ENCODE measurements at regions not wholly inside any gene's neighbourhood (a gene's known extent, or its start where the extent isn't known, plus 50 kb on each side); places are given as distances from the start of the nearest gene placed in this dataset.
"Not testable (repeated sequence)": the region's sequence is repeated elsewhere in the genome, so short reads cannot be mapped to it uniquely, and the experiment has no call there.

DNA sequence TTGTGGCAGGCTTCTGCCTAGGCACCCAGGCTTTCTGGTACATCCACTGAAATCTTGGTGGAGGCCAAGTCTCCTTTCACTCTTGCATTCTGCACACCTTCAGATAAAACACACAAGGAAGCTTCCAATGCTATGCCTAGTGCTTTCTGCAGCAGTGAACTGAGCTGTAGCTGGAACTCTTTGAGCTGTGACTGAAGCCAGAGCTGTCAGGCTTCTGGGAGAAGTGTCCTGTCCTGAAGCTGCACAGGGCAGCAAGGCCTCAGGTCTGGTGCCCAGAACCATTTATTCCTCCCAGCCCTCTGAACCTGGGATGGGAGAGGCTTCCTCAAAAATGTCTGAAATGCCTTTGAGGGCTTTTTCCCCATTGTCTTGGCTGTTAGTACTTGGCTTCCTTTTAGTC lies 941.7 kb downstream of the LRFN5 start:
- DNase-seq, result no peak

DNA sequence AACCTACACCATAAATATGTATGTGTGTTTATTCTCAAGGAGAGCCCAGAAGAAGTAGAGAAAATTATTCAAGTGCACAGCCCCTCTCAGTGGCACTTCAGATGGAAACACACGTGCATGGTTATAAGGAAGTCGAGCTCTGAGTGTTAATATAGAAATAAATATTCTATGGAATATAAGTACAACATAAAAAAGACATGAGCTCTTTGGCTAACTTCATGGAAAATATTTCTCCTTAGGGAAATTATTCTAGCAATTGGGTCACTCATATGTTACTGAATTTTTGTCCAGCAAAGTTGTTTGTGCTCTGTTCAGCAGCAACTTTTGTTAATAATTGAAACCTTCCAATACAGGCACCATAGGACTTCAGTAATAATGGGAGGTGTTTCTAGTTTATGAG lies 939.0 kb downstream of the LRFN5 start:
- DNase-seq, result no peak

DNA sequence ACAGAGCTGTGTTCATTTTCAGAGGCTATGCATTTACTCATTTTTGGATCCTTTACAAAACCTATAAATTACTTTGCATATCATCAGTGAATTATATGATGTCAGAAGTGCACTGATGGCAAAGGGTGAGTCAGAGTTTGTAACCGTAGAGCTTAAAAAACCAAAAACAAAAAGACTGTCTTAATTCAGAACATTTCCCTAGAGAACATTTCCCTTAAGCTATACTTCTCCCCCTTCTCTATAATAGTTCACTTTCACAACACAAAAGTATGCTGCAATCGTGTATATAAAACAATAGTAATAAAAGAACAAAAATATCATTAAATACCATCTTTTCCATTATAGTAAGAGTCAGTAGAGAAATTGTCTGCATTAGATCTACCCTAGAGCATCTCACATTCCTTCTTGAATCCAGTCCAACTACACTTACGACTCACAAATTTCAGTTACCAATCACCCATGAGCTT lies 934.9 kb downstream of the LRFN5 start:
- DNase-seq, result peak; percentile 66

DNA sequence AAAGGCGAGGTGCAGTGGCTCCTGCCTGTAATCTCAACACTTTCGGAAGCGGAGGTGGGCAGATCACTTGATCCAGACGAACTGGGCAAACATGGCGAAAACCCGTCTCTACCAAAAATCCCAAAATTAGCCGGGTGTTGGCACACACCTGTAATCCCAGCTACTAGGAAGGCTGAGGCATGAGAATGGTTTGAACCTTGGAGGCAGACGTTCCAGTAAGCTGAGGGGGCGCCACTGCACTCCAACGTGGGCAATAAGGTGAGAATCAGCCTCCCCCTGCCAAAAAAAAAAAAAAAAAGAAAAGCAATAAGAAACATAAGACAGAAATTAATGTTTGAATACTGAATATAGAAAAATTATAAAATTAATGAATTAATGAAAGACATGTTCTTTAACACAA lies 928.7 kb downstream of the LRFN5 start:
- DNase-seq, result no peak

DNA sequence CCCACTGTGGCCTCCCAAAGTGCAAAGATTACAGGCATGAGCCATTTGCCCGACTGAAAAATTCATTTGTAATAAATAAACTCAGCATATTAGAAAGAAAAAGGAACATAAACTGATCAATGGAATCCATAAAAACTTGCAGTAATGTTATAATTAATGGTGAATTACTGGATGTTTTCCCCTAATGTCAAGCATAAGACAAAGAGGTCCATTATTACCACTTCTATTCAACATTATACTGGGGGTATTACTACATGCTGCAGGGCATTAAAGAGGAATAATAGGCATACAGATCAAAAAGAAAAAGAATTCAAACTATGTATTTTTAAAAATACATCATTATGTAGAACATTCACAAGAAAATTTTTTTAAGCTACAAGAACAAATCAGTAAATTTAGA lies 926.8 kb downstream of the LRFN5 start:
- no peak for DNase-seq

DNA sequence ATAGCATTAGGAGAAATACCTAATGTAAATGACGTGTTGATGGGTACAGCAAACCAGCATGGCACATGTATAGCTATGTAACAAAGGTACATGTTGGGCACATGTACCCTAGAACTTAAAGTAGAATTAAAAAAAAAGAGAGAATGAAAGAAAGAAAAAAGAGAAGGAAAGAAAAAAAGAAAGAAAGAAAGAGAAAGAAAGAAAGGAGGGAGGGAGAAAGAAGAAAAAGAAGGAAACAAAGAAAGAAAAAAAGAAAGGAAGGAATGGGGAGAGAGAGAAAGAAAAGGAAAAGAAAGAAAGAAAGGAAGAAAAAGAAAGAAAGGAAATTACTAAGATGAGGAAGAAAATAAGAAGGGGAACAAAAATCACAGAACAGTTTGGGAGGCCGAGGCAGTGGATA lies 925.5 kb downstream of the LRFN5 start:
- DNase-seq, result no peak

DNA sequence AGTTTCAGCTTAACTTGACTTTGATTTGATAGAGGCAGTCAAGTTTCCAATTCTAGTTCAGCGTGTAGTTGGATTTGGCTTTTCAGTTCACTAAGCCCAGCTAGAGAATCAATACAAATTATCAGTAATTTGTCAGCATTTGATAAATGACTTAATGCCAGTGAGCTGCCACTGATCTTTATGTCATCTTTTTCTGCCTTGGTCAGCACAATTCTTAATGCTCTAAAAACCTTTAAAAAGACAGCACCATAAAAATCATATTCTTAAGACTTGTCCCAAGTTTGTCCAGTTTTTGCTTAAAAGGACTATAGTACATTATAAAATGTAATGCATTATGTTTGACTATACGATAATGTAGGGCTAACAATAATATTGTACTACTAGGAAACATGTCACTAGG lies 920.5 kb downstream of the LRFN5 start:
- DNase-seq, result no peak

DNA sequence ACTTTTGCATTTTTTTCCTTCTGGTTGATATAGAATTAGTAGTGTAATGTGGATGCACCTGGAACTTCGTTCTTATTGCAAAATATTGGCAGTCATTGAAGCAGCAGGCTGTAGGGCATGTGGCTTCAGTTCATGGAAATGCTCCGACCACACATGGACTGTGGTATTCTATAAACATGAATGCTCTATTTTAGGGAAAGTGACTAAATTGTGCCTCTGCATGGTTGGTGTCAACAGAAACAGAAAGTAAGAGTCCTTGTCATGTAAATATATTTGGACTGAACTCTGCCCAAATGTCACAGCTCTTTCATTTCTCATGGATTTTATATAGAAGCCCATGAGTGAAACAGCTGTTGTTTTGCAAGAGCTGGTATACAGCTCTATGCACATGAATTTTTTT lies 917.0 kb downstream of the LRFN5 start:
- no peak for DNase-seq

DNA sequence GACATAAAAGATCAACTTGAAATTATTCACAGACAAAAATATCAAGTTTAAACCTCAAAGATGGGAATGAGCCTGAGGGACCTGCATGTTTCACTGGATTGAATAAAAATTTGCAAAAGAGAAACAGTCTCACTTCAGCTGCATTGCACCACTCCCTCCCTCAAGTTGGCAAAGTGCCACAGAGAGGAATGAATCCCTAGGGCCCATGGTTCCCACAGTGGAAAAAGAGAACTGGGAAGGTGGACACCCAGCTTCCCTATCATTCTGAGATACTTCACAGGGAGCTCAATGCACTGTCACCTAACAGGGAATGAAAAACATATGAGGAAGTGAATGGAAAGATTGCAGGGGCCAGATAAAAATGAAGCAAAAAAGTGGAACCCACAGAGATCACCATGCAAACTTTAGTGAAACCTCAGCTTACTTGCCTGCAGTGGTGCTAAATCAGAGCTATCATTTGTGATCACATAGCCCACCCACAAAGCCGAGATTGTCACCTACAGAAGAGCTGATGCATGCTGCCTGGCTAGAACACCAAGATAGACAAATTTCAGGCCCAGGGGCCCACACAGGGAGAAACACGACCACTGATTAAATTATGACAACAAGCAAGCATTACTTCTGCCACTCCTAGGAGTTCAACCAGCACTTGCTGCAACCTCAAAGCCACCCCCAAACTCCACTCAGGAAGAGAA lies 911.3 kb downstream of the LRFN5 start:
- DNase-seq, result no peak

DNA sequence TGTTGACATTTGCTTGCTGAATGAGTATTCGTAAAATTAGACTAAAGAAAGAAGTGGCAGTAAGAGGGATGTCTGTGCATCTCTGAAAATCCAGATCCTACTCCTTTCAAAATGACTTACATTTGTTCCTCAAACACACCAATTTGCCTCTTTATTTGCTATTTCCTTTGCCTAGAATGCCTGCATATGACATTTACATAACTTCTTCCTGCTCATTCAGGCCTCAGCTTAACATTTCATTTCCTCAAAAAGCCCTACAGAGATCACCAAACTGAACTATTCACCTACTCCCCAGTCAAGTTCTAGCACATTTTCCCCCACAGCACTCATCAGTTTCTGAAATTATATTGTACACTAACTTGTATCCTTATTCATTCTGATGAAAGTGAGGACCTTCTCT lies 907.2 kb downstream of the LRFN5 start:
- no peak for DNase-seq

DNA sequence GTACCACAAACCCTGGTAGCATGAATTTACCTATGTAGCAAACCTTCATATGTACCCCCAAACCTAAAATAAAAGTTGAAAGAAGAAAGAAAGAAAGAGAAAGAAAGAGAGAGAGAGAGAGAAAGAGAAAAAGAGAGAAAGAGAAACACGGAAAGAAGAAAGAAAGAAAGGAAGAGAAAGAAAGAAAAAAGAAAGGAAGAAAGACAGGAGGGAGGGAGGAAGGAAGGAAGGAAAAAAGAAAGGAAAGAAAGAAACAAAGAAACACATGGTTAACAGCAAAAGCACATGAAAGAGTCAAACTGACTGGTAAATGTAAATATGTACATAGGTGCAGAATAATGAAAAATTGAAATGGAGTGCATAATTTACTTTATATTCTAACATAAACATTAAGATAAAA lies 903.4 kb downstream of the LRFN5 start:
- no peak for DNase-seq

DNA sequence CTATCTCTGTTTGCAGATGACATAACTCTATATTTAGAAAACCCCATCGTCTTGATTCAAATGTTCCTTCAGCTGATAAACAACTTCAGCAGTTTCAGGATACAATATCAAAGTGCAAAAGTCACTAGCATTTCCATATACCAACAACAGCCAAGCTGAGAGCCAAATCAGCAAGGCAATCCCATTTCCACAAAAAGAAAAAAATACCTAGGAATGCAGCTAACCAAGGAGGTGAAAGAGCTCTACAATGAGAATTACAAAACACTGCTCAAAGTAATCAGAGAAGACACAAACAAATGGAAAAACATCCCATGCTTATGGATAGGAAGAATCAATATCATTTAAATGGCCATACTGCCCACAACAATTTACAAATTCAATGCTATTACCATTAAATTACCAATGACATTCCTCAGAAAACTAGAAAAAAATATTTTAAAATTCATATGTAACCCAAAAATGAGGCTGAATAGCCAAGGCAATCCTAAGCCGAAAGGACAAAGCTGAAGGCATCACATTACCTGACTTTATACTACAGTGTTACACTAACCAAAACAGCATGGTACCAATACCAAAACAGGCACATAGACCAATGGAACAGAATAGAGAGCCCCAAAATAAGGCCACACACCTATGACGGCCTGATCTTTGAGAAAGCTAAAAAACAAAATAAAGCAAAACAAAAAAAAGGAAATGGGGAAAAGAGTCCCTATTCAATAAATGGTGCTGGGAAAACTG lies 901.7 kb downstream of the LRFN5 start:
- no peak for DNase-seq

DNA sequence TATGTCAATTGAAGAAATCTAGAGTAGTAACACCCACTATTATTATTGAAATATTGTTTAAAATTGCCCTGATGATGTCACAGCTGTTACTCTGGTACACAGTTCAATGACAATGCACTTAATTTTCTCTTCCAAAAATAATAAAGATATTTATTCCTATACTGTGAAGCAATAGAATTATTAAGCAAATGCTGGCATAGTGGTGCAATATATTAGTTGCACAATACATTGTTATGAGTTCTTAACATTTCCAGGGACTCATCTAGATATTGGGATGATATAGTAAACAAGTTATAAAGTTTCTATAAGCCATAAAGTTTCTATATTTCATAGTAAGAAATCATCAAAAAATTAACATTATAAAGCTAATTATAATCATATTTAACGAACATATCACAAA lies 897.8 kb downstream of the LRFN5 start:
- DNase-seq, result no peak

DNA sequence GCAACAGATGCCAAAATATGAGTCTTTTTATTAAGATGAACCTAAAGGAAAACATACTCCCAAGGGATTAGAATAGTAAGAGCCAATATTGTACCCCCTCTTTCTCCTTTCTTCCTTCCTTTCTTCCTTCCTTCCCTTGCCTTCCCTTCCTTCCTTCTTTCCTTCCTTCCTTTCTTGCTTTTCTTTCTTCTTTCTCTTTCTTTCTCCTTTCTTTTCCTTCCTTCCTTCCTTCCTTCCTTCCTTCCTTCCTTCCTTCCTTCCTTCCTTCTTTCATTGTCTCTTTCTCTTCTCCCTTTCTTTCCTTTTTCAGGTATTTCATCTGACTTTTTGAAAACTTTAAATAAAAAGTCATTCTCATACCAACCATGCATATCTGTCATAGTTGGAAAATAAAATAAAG lies 892.5 kb downstream of the LRFN5 start:
- no peak for DNase-seq

DNA sequence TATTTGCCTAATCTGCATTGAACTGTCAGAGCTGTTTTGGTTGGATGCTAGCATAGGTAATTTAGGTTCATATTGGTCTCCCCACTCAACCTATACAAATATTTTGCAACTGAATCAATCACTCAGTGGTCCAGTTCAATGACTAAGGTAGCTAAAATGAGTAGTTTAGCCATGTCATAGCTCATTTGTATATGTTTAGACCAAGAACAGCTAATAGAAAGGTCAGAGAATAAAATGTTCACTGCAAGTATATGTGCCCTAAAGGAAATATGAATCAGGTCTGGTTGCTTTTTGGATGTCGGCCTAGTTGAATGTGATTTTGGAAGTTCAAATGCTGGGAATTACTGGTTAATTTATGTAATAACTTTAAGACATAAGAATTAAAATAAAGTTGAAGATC lies 883.9 kb downstream of the LRFN5 start:
- DNase-seq, result no peak

DNA sequence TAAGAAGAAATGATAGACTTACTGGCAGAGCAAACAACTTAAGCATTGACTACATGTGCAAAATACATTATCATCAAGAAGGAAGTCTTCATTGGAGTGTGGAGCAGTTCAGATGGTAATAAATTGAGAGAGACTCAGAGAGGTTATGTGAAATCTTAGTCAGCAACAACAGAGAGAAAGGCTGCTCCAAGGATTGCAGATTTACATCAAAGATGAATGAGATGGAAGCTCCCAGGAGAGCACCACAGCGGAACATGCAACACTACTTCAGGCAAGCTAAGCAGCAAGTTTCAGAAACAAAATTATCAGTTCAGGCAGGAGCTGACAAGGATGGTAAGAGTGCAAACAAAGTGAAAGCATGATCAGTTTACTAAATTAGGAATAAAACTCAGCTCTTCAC lies 882.3 kb downstream of the LRFN5 start:
- no peak for DNase-seq

DNA sequence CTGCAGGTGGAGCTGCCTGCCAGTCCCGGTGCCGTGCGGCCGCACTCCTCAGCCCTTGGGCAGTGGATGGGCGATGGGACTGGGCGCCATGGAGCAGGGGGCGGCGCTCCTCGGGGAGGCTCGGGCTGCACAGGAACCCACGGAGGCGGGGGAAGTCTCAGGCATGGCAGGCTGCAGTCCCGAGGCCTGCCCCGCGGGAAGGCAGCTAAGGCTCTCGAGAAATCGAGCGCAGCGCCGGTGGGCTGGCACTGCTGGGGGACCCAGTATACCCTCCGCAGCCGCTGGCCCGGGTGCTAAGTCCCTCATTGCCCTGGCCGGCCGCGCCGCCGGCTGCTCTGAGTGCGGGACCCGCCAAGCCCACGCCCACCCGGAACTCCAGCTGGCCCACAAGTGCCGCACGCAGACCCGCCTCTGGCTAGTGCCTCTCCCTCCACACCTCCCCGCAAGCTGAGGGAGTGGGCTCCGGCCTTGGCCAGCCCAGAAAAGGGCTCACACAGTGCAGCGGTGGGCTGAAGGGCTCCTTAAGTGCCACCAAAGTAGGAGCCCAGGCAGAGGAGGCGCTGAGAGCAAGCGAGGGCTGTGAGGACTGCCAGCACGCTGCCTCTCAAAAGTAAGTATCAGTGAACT lies 875.8 kb downstream of the LRFN5 start:
- not testable (repeated sequence) for DNase-seq

DNA sequence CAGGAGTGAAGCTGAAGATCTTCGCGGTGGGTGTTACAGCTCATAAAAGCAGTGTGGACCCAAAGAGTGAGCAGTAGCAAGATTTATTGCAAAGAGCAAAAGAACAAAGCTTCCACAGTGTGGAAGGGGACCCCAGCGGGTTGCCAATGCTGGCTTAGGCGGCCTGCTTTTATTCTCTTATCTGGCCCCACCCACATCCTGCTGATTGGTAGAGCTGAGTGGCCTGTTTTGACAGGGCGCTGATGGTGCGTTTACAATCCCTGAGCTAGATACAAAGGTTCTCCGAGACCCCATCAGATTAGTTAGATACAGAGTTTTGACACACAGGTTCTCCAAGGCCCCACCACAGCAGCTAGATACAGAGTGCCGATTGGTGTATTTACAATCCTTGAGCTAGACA lies 875.0 kb downstream of the LRFN5 start:
- not testable (repeated sequence) for DNase-seq

DNA sequence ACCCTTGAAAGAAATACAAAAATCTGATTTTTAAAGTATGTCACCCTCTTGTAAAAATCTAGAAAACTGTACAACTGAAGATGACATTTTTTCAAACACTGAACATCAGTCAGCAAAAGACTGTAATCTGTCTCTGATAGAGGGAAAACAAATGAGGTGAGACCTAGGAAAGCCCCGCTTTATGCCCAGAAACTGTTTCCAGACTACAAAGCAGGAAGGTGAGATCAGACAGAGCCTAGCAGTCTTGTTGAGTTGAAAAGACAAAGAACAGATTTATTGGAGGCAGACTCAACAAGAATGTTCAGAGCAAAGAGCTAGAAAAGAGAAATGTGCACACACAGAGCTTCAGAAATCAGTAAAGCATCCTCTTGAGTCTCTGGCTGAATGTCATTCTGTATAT lies 873.6 kb downstream of the LRFN5 start:
- no peak for DNase-seq

DNA sequence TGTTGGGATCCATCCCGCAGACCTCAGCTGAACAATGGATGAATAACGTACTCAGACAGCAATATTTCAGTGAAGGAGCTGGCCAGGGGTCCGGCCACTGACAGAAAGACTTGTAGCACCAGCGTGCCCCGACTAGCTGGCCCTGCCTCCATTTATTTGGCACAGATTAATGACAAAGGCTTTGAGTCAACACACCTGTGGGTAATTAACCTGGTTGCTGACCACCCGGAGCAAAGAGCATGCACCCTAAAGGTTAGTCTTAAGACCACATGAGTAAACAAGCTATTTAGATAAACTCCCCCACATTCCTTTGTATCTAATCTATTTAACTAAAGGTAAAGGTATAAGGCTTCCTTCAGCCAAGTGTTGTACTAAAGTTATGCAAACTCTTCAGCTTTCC lies 868.6 kb downstream of the LRFN5 start:
- DNase-seq, result peak; percentile 10

DNA sequence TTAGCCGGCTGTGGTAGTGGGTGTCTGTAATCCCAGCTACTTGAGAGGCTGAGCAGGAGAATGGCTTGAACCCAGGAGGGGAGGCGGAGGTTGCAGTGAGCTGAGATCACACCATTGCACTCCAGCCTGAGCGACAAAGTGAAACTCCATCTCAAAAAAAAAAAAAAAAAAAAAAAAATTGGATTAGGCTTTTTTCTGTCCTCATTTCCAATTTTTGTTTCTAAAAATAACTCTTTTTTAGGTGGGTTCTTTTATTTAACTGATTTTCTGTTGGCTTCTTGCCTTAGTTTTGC lies 863.7 kb downstream of the LRFN5 start:
- DNase-seq, result no peak

DNA sequence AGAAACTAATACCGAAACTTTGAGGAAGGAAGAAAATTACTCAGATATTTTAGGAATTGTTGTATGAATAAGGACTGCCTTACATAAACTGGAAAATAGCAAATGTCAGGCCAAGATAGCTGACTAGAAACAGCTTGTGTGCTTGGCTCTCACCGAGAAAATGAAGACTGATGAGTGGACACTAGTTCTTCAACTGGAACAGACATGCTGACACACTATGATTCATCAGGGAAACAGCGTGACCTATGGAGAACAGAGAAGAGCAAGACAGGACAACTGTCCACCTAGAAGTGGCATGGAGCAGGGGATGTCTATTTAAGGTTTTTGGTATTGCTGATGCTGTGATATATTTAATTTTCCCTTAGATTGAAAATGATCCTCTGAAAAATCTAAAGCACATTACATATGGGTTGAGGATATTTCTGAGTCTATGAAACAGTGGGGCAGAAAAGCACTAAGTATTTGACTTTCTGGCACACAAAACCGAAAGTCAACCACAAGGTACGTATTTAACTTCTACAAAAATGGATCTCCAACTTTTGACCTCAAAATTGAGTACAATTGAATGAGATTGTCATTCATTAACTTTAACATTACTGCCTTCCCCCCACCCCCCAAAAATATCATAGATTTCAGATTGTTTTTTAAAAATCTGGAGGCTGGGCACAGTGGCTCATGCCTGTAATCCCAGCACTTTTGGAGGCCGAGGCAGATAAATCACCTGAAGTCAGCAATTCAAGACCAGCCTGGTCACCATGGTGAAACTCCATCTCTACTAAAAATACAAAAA lies 863.2 kb downstream of the LRFN5 start:
- no peak for DNase-seq

DNA sequence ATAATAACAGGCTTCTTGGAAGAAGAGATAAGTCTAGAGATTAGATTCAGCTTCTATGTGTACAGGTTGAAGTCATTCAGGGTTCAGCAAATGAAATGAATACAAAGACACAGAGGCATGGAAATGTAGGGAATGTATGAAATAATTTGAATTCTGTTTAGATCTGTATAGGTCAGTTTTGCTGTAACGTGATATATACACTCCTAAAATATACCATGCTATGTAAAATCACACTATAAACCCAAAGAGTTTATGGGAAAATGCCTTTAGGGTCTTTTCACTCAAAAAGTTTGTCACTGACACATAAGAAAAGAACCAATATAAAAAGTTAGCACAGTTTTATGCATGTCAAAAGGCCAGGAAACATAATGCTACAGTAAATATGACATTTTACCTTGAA lies 854.0 kb downstream of the LRFN5 start:
- DNase-seq, result no peak

All from NCI-H69 (cell line).